Fibroblast of villous mesenchyme (primary cell): ENCODE measurements at regions not wholly inside any gene's neighbourhood (a gene's known extent, or its start where the extent isn't known, plus 50 kb on each side); places are given as distances from the start of the nearest gene placed in this dataset.
"Not testable (repeated sequence)": the region's sequence is repeated elsewhere in the genome, so short reads cannot be mapped to it uniquely, and the experiment has no call there.

Source experiments
- DNase-seq: peaks from one replicate; pipeline ENCODE4 v3.0.0-alpha.2; 2010; ENCODE audit warnings: low read depth
- H3K4me3 ChIP-seq: 2 replicates; pipeline ENCODE4 v1.5.1; 2011; ENCODE audit warnings: low read depth, mild to moderate bottlenecking, low read length
- CTCF ChIP-seq: IDR thresholded peaks from 2 replicates; pipeline ENCODE4 v1.5.1; 2012; ENCODE audit warnings: low read depth, mild to moderate bottlenecking, low read length; ENCODE audit not compliant: insufficient read depth

- no peak for DNase-seq
- H3K4me3 ChIP-seq, result no peak overlapping the region
- TF ChIP-seq CTCF, result no peak
These were observed 60.9 kb upstream of the S1PR1 start for GRCh38 chr1:101175886-101176285.

DNA sequence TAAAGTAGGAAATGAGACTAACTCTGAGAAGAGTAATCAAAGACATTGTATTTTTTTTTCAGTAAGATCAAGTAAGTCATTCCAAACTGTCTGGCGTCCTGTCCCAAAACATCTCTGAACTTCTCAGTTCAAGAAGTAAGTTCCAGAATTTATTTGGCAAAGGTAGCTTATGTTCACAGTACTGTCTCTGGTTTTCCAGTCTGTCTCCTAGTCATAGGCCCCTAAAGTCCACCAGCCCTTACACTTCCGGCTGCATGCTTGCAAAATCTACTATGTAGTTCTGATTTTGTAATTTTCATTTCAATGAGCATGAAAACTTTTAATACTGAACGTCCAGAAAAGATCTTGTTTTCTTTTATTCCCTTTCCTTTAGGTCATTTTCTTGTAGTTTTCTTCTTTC lies 61.4 kb upstream of the S1PR1 start:
- H3K4me3 ChIP-seq, result no peak overlapping the region
- TF ChIP-seq CTCF, result no peak
- DNase-seq, result no peak

GRCh38 chr1:101174722-101175121 lies 62.1 kb upstream of the S1PR1 start:
- H3K4me3 ChIP-seq, result no peak overlapping the region
- no peak for TF ChIP-seq CTCF
- peak; percentile 9 for DNase-seq

DNA sequence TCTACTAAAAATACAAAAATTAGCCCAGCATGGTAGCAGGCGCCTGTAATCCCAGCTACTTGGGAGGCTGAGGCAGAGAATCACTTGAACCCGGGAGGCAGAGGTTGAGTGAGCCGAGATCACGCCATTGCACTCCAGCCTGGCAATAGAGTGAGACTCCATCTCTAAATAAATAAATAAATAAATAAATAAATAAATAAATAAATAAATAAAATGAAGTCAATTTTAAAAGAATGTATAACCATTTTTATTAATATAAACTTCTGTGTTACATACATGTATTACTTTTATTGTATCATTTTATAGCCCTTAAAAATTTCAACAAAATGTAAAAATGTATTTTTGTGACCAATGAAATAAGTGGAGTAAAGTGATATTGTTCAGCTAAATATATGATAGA lies 62.5 kb upstream of the S1PR1 start:
- DNase-seq, H3K4me3 ChIP-seq: not testable (repeated sequence)

DNA sequence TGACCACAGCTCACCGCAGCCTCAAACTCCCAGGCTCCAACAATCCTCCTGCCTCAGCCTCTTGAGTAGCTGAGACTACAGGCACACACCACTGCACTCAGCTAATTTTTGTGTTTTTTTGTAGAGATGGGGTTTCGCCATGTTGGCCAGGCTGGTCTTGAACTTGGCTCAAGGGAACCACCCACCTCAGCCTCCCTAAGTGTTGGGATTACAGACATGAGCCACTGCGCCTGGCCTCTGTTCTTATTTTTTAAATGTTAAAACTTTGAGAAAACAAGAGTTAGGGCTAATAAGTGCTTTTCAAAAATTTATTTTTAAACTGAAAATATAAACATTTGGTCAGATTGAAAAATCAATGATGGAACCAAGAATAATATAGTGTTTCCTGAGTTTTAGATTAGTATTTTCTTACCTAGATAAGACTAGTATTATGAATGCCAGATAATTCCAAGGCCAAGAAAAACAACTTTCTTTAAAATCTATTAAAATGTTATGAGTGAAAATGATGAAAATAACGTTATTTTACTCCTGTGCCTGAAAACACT lies 66.2 kb upstream of the S1PR1 start:
- TF ChIP-seq CTCF, result no peak
- H3K4me3 ChIP-seq, result no peak overlapping the region
- no peak for DNase-seq

- H3K4me3 ChIP-seq, result no peak overlapping the region
- DNase-seq, result no peak
- TF ChIP-seq CTCF, result no peak
These were observed 68.9 kb upstream of the S1PR1 start for GRCh38 chr1:101167891-101168290.

GRCh38 chr1:101166583-101167120 lies 70.2 kb upstream of the S1PR1 start:
- DNase-seq, result no peak
- no peak for TF ChIP-seq CTCF
- H3K4me3 ChIP-seq, result no peak overlapping the region
